Transverse colon (tissue), 4 donors: ENCODE measurements at regions not wholly inside any gene's neighbourhood (a gene's known extent, or its start where the extent isn't known, plus 50 kb on each side); places are given as distances from the start of the nearest gene placed in this dataset.

ENCODE experiments used
- DNase-seq: peaks from one replicate; pipeline ENCODE4 v3.0.0-alpha.2; 2019
- H3K27ac ChIP-seq, 4 donors: fragments of 200-600 bp; sonication (generic); 2 replicates each; pipeline ENCODE4 v1.5.1; 2016 to 2018; ENCODE audit warnings: inconsistent platforms in 4 of 4
- H3K27me3 ChIP-seq: fragments of 200-600 bp; sonication (generic); 2 replicates; pipeline ENCODE4 v1.5.1; 2017; ENCODE audit warnings: inconsistent platforms
- H3K36me3 ChIP-seq, 4 donors: fragments of 200-600 bp; sonication (generic); 2 replicates each; pipeline ENCODE4 v1.5.1; 2017 to 2019; ENCODE audit warnings: inconsistent platforms in 4 of 4
- H3K4me1 ChIP-seq, 4 donors: fragments of 200-600 bp; sonication (generic); 2 replicates each; pipeline ENCODE4 v1.5.1; 2017 to 2020; ENCODE audit warnings: inconsistent platforms in 4 of 4
- H3K4me3 ChIP-seq, 4 donors: fragments of 200-600 bp; sonication (generic); 1 replicate in 1 of 4; 2 replicates in 3 of 4; pipeline versions ENCODE4 v1.5.1 to v1.6.1; 2017 to 2019; ENCODE audit warnings: inconsistent platforms in 4 of 4
- H3K9me3 ChIP-seq, 2 donors: fragments of 200-600 bp; sonication (generic); 2 replicates each; pipeline ENCODE4 v1.5.1; 2017 to 2019; ENCODE audit warnings: inconsistent platforms in 2 of 2
- CTCF ChIP-seq, 5 experiments: fragments of 200-600 bp in 3 of 5; fragments of 450-650 bp in 2 of 5; sonication (generic) in 3 of 5; IDR thresholded peaks; 1 replicate in 2 of 5; 2 replicates in 3 of 5; pipeline ENCODE4 v1.5.1; 2016 to 2017; ENCODE audit warnings: antibody characterized with exemption in 5 of 5, inconsistent platforms in 3 of 5, mild to moderate bottlenecking in 2 of 5, moderate library complexity in 1 of 5
- EP300 ChIP-seq: sonication (generic); formaldehyde crosslinking; IDR thresholded peaks from one replicate; pipeline ENCODE4 v1.6.1; 2017; ENCODE audit warnings: antibody characterized with exemption, low read depth
- POLR2A ChIP-seq: fragments of 450-650 bp; IDR thresholded peaks from one replicate; pipeline ENCODE4 v1.6.1; 2016; ENCODE audit warnings: antibody characterized with exemption, mild to moderate bottlenecking, moderate library complexity
- POLR2AphosphoS5 ChIP-seq, 3 donors: sonication (generic); formaldehyde crosslinking; IDR thresholded peaks; one replicate each; pipeline ENCODE4 v1.6.1; 2016; ENCODE audit warnings: antibody characterized with exemption in 3 of 3
- WGBS, 2 donors: methylation state at CpG; one replicate each; pipeline ENCODE4 v1.1.5; 2018; ENCODE audit warnings: low coverage in 1 of 2; 5-methylcytosine and 5-hydroxymethylcytosine counted together
- in situ Hi-C, 4 donors: fragments of 200-750 bp; cut with MboI; loops; one replicate each; pipeline versions ENCODE4 v1.15.0 to v1.15.1; 2017; ENCODE audit warnings: low sequenced_read_pairs in 3 of 4, low pct_ligation_motif_present in 1 of 4, low pct_unique_long_range_greater_than_20kb in 1 of 4
- intact Hi-C: fragments of 100-400 bp; cut with DNase I; formaldehyde crosslinking; loops from one replicate; pipeline ENCODE4 v1.15.1; 2023; ENCODE audit warnings: low total_unique reads

- intact Hi-C loops (no loop called here), in situ Hi-C loops (no loop called here)
- TF ChIP-seq CTCF (IDR thresholded peaks at IDR 0.05) (no peak), POLR2A (no peak), POLR2AphosphoS5 (IDR thresholded peaks at IDR 0.05) (no peak), EP300 (no peak)
- no peaks in the 10 kb centered on the region for H3K27me3 ChIP-seq
- no peaks in the 10 kb centered on the region for H3K4me1 ChIP-seq
- no peaks in the 10 kb centered on the region for H3K36me3 ChIP-seq
- H3K9me3 ChIP-seq, result no peaks in the 10 kb centered on the region
- no peak overlapping the region for H3K27ac ChIP-seq
- no peak overlapping the region for H3K4me3 ChIP-seq
- DNase-seq, result no peak
Observed at GRCh38 chr2:118333664-118334063, 245.4 kb downstream of the INSIG2 start.

GRCh38 chr2:118325321-118325955 lies 237.2 kb downstream of the INSIG2 start:
- H3K27me3 ChIP-seq, result no peaks in the 10 kb centered on the region
- DNase-seq, result no peak
- whole genome bisulfite sequencing, 2 donors, result 68 to 82% methylated on average over 4 to 6 of the region's 6 CpGs
- H3K4me1 ChIP-seq, result no peaks in the 10 kb centered on the region
- TF ChIP-seq POLR2A (no peak), POLR2AphosphoS5 (IDR thresholded peaks at IDR 0.05) (no peak), CTCF (IDR thresholded peaks at IDR 0.05) (no peak), EP300 (no peak)
- no peaks in the 10 kb centered on the region for H3K36me3 ChIP-seq
- intact Hi-C loops (no loop called here), in situ Hi-C loops (no loop called here)
- no peak overlapping the region for H3K27ac ChIP-seq
- no peak overlapping the region for H3K4me3 ChIP-seq
- no peaks in the 10 kb centered on the region for H3K9me3 ChIP-seq

GRCh38 chr2:118322406-118322805 lies 234.1 kb downstream of the INSIG2 start:
- H3K9me3 ChIP-seq, result no peaks in the 10 kb centered on the region
- no peak for TF ChIP-seq POLR2AphosphoS5 (IDR thresholded peaks at IDR 0.05)
- TF ChIP-seq CTCF (IDR thresholded peaks at IDR 0.05), result no peak
- TF ChIP-seq EP300, result no peak
- no peak for TF ChIP-seq POLR2A
- DNase-seq, result no peak
- no peak overlapping the region for H3K4me3 ChIP-seq
- intact Hi-C loops (no loop called here), in situ Hi-C loops (no loop called here)
- H3K27me3 ChIP-seq, result no peaks in the 10 kb centered on the region
- no peak overlapping the region for H3K27ac ChIP-seq
- 90 to 92% methylated on average over 2 of the region's 2 CpGs for WGBS, 2 donors
- H3K36me3 ChIP-seq, result no peaks in the 10 kb centered on the region
- H3K4me1 ChIP-seq, result no peaks in the 10 kb centered on the region

GRCh38 chr2:118321432-118322105 lies 233.3 kb downstream of the INSIG2 start:
- no peaks in the 10 kb centered on the region for H3K36me3 ChIP-seq
- no peaks in the 10 kb centered on the region for H3K27me3 ChIP-seq
- H3K9me3 ChIP-seq, result no peaks in the 10 kb centered on the region
- no peak for DNase-seq
- 27 to 37% methylated on average over 4 to 5 of the region's 5 CpGs for WGBS, 2 donors
- intact Hi-C loops (no loop called here), in situ Hi-C loops (no loop called here)
- H3K4me1 ChIP-seq, result no peaks in the 10 kb centered on the region
- no peak overlapping the region for H3K4me3 ChIP-seq
- no peak overlapping the region for H3K27ac ChIP-seq
- no peak for TF ChIP-seq CTCF (IDR thresholded peaks at IDR 0.05)
- no peak for TF ChIP-seq POLR2A
- no peak for TF ChIP-seq EP300
- TF ChIP-seq POLR2AphosphoS5 (IDR thresholded peaks at IDR 0.05), result no peak
